ENCODE measurements at regions not wholly inside any gene's neighbourhood (a gene's known extent, or its start where the extent isn't known, plus 50 kb on each side); places are given as distances from the start of the nearest gene placed in this dataset.
"Not testable (repeated sequence)": the region's sequence is repeated elsewhere in the genome, so short reads cannot be mapped to it uniquely, and the experiment has no call there.

GRCh38 chr20:17862171-17862570 lies 106.4 kb downstream of the SNX5 start (continued):
- TF ChIP-seq TSHZ2 (CRISPR knock-in tag; IDR thresholded peaks at IDR 0.05) (no peak), POU6F1 (CRISPR knock-in tag; IDR thresholded peaks at IDR 0.05; ENCODE audit: borderline replicate concordance, low read depth) (no peak), ZFP3 (CRISPR knock-in tag; IDR thresholded peaks at IDR 0.05) (no peak), ZC3H10 (CRISPR knock-in tag; IDR thresholded peaks at IDR 0.05) (no peak), BACH2 (CRISPR knock-in tag; IDR thresholded peaks at IDR 0.05; ENCODE audit: borderline replicate concordance) (no peak), RARB (CRISPR knock-in tag; IDR thresholded peaks at IDR 0.05) (no peak), TOX (CRISPR knock-in tag; IDR thresholded peaks at IDR 0.05; ENCODE audit: borderline replicate concordance) (no peak), ARNTL (CRISPR knock-in tag; IDR thresholded peaks at IDR 0.05; ENCODE audit: borderline replicate concordance, low read depth) (no peak), TCF4 (CRISPR knock-in tag; IDR thresholded peaks at IDR 0.05; ENCODE audit: borderline replicate concordance) (no peak), ESRRG (CRISPR knock-in tag; IDR thresholded peaks at IDR 0.05) (no peak), GLIS3 (CRISPR knock-in tag; IDR thresholded peaks at IDR 0.05) (no peak)

DNA sequence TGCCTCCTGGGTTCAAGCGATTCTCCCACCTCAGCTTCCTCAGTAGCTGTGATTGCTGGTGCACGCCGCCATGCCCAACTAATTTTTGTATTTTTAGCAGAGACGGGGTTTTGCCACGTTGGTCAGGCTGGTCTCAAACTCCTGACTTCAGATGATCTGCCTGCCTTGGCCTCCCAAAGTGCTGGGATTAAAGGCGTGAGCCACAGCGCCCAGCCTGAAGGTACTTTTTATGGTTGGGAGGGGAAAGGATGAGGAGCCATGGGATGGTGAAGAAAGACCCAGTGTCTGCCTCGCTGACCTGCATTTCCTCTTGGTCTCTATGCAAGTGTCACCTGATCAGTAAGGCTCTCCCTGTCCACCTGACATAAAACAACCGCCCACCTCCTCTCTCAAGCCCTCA lies 107.0 kb downstream of the SNX5 start:
- ATAC-seq: not testable (repeated sequence)

- TF ChIP-seq TOX (CRISPR knock-in tag; IDR thresholded peaks at IDR 0.05; ENCODE audit: borderline replicate concordance): no peak
- TF ChIP-seq CSDC2 (CRISPR knock-in tag; IDR thresholded peaks at IDR 0.05): no peak
- no peak for TF ChIP-seq BACH2 (CRISPR knock-in tag; IDR thresholded peaks at IDR 0.05; ENCODE audit: borderline replicate concordance)
- TF ChIP-seq ZC3H10 (CRISPR knock-in tag; IDR thresholded peaks at IDR 0.05): no peak
- TF ChIP-seq ZNF70 (CRISPR knock-in tag; IDR thresholded peaks at IDR 0.05): no peak
- no peak for TF ChIP-seq OSR1 (CRISPR knock-in tag; IDR thresholded peaks at IDR 0.05)
- TF ChIP-seq ZFP30 (CRISPR knock-in tag; IDR thresholded peaks at IDR 0.05): no peak
- TF ChIP-seq POU6F1 (CRISPR knock-in tag; IDR thresholded peaks at IDR 0.05; ENCODE audit: borderline replicate concordance, low read depth): no peak
- TF ChIP-seq TSHZ2 (CRISPR knock-in tag; IDR thresholded peaks at IDR 0.05): no peak
- TF ChIP-seq, protein P1, sequence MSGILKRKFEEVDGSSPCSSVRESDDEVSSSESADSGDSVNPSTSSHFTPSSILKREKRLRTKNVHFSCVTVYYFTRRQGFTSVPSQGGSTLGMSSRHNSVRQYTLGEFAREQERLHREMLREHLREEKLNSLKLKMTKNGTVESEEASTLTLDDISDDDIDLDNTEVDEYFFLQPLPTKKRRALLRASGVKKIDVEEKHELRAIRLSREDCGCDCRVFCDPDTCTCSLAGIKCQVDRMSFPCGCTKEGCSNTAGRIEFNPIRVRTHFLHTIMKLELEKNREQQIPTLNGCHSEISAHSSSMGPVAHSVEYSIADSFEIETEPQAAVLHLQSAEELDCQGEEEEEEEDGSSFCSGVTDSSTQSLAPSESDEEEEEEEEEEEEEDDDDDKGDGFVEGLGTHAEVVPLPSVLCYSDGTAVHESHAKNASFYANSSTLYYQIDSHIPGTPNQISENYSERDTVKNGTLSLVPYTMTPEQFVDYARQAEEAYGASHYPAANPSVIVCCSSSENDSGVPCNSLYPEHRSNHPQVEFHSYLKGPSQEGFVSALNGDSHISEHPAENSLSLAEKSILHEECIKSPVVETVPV (CRISPR knock-in tag; IDR thresholded peaks at IDR 0.05): no peak
- TF ChIP-seq RARB (CRISPR knock-in tag; IDR thresholded peaks at IDR 0.05): no peak
- no peak for TF ChIP-seq PPARA (CRISPR knock-in tag; IDR thresholded peaks at IDR 0.05; ENCODE audit: borderline replicate concordance)
- no peak for TF ChIP-seq ESRRG (CRISPR knock-in tag; IDR thresholded peaks at IDR 0.05)
- no peak for TF ChIP-seq ZNF8 (CRISPR knock-in tag; IDR thresholded peaks at IDR 0.05)
- TF ChIP-seq, protein P2, sequence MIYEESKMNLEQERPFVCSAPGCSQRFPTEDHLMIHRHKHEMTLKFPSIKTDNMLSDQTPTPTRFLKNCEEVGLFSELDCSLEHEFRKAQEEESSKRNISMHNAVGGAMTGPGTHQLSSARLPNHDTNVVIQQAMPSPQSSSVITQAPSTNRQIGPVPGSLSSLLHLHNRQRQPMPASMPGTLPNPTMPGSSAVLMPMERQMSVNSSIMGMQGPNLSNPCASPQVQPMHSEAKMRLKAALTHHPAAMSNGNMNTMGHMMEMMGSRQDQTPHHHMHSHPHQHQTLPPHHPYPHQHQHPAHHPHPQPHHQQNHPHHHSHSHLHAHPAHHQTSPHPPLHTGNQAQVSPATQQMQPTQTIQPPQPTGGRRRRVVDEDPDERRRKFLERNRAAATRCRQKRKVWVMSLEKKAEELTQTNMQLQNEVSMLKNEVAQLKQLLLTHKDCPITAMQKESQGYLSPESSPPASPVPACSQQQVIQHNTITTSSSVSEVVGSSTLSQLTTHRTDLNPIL (CRISPR knock-in tag; IDR thresholded peaks at IDR 0.05; ENCODE audit: low read depth): no peak
- no peak for TF ChIP-seq TCF4 (CRISPR knock-in tag; IDR thresholded peaks at IDR 0.05; ENCODE audit: borderline replicate concordance)
- TF ChIP-seq GLIS3 (CRISPR knock-in tag; IDR thresholded peaks at IDR 0.05): no peak
- TF ChIP-seq SNAI2 (CRISPR knock-in tag; IDR thresholded peaks at IDR 0.05): no peak
- TF ChIP-seq, protein P3, sequence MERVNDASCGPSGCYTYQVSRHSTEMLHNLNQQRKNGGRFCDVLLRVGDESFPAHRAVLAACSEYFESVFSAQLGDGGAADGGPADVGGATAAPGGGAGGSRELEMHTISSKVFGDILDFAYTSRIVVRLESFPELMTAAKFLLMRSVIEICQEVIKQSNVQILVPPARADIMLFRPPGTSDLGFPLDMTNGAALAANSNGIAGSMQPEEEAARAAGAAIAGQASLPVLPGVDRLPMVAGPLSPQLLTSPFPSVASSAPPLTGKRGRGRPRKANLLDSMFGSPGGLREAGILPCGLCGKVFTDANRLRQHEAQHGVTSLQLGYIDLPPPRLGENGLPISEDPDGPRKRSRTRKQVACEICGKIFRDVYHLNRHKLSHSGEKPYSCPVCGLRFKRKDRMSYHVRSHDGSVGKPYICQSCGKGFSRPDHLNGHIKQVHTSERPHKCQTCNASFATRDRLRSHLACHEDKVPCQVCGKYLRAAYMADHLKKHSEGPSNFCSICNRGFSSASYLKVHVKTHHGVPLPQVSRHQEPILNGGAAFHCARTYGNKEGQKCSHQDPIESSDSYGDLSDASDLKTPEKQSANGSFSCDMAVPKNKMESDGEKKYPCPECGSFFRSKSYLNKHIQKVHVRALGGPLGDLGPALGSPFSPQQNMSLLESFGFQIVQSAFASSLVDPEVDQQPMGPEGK (CRISPR knock-in tag; IDR thresholded peaks at IDR 0.05; ENCODE audit: borderline replicate concordance): no peak
- no peak for TF ChIP-seq ISL1 (CRISPR knock-in tag; IDR thresholded peaks at IDR 0.05)
- ATAC-seq: no peak
Observed at GRCh38 chr20:17860301-17861197, 108.0 kb downstream of the SNX5 start.

Data from SK-N-SH treated with all-trans-retinoic acid at 6 μM for 48 hours (cell line).